MCF 10A (cell line): ENCODE measurements at regions not wholly inside any gene's neighbourhood (a gene's known extent, or its start where the extent isn't known, plus 50 kb on each side); places are given as distances from the start of the nearest gene placed in this dataset.
A peak's percentile ranks its signal among the peaks of the same experiment; 100 is the strongest.

ENCODE experiments used
- BruUV-seq: library from RNA; stranded (reverse); fragments of 400-500 nt; replicated peaks from 2 replicates; lab custom pipeline; 2021; lab: Mats Ljungman, UMichigan
- CTCF ChIA-PET: fragments of 300-600 bp; sonication (Branson Sonifier 250); formaldehyde crosslinking; extraction: SDS; loops from one replicate; lab custom pipeline; 2021; ENCODE audit warnings: antibody characterized with exemption, inconsistent platforms; lab: Yijun Ruan, JAX
- POLR2A ChIA-PET: fragments of 300-600, 350-650 bp; sonication (Branson Sonifier 250); formaldehyde crosslinking; extraction: SDS; loops from one replicate; lab custom pipeline; 2020; ENCODE audit warnings: antibody characterized with exemption, inconsistent platforms; lab: Yijun Ruan, JAX
- DNase-seq: peaks from one replicate; pipeline ENCODE4 v3.0.0-alpha.2; 2018; ENCODE audit not compliant: unreplicated experiment
- H3K27ac Mint-ChIP-seq: one replicate; pipeline ENCODE4 v1.8.0; 2022; ENCODE audit warnings: mild to moderate bottlenecking, low read depth, mixed read lengths; ENCODE audit not compliant: unreplicated experiment
- H3K27me3 Mint-ChIP-seq: one replicate; pipeline ENCODE4 v1.8.0; 2022; ENCODE audit warnings: mixed read lengths; ENCODE audit not compliant: insufficient read depth, unreplicated experiment
- H3K36me3 Mint-ChIP-seq: one replicate; pipeline ENCODE4 v1.8.0; 2022; ENCODE audit warnings: mild to moderate bottlenecking, moderate library complexity, mixed read lengths; ENCODE audit not compliant: insufficient read depth, unreplicated experiment
- H3K4me1 Mint-ChIP-seq: one replicate; pipeline ENCODE4 v1.8.0; 2022; ENCODE audit warnings: mixed read lengths; ENCODE audit not compliant: insufficient read depth, unreplicated experiment
- H3K4me3 Mint-ChIP-seq: one replicate; pipeline ENCODE4 v1.8.0; 2022; ENCODE audit warnings: mild to moderate bottlenecking, moderate library complexity, mixed read lengths; ENCODE audit not compliant: unreplicated experiment
- H3K9me3 Mint-ChIP-seq: one replicate; pipeline ENCODE4 v1.8.0; 2022; ENCODE audit warnings: mixed read lengths; ENCODE audit not compliant: unreplicated experiment
- intact Hi-C: fragments of 100-400 bp; cut with micrococcal nuclease; formaldehyde crosslinking; loops from 2 replicates; pipeline ENCODE4 v1.14.1; 2022
- TF ChIP-seq, protein P1 (sequence below): fragments of 200-600 bp; IDR thresholded peaks from one replicate; pipeline ENCODE4 v1.8.0; 2022; ENCODE audit warnings: antibody characterized with exemption, mild to moderate bottlenecking; ENCODE audit not compliant: unreplicated experiment

DNA sequence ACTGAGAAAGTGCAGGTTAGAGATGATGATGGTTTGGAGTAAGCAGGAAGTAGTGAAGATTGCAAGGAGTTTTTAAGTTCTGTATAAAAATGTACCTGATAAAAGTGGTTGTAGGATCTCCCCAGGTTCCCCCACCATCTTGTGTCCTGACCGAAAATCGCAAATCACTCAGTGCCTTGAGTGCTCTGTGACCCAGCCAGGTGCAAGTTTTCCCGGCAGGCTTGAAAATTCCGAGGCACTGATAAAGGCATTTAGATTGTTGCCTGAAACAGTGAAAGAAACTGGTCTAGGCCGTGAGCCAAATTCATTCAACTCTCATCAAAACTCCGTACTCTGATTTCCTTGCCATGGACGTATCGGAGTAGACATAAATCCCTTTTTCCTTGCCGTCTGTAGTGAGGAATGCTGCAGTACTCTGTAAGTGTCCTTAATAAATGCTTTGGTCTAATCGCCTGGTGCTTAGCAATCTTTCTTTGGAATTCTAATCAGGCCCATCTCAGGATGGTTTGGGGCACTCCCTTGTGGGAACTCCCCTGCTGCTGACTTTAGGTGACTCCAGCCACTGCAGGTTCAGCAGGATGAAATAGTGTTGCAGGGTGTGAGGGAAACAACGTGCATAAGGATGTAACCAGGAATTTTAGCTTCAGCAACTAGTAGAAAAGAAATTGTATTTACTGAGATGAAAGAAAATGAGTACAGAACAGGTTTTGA lies 1199.8 kb upstream of the MAP3K7 start:
- no peaks in the 10 kb centered on the region for H3K4me1 Mint-ChIP-seq
- H3K27me3 Mint-ChIP-seq, result no peaks in the 10 kb centered on the region
- ChIA-PET CTCF (interaction anchor here (0.6 kb wide), 1 partner anchor 433 kb away, joined by 3 read pairs; no protein-coding TSS in a partner anchor), POLR2A (no interaction called here)
- H3K4me3 Mint-ChIP-seq, result no peak overlapping the region
- H3K27ac Mint-ChIP-seq, result no peak overlapping the region
- H3K36me3 Mint-ChIP-seq, result no peaks in the 10 kb centered on the region
- DNase-seq, result no peak
- TF ChIP-seq, protein P1, sequence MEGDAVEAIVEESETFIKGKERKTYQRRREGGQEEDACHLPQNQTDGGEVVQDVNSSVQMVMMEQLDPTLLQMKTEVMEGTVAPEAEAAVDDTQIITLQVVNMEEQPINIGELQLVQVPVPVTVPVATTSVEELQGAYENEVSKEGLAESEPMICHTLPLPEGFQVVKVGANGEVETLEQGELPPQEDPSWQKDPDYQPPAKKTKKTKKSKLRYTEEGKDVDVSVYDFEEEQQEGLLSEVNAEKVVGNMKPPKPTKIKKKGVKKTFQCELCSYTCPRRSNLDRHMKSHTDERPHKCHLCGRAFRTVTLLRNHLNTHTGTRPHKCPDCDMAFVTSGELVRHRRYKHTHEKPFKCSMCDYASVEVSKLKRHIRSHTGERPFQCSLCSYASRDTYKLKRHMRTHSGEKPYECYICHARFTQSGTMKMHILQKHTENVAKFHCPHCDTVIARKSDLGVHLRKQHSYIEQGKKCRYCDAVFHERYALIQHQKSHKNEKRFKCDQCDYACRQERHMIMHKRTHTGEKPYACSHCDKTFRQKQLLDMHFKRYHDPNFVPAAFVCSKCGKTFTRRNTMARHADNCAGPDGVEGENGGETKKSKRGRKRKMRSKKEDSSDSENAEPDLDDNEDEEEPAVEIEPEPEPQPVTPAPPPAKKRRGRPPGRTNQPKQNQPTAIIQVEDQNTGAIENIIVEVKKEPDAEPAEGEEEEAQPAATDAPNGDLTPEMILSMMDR, result no peak
- intact Hi-C loops, result no loop called here
- no TSS peak for BruUV-seq
- peaks cover 7% of the 10 kb centered on the region for H3K9me3 Mint-ChIP-seq

DNA sequence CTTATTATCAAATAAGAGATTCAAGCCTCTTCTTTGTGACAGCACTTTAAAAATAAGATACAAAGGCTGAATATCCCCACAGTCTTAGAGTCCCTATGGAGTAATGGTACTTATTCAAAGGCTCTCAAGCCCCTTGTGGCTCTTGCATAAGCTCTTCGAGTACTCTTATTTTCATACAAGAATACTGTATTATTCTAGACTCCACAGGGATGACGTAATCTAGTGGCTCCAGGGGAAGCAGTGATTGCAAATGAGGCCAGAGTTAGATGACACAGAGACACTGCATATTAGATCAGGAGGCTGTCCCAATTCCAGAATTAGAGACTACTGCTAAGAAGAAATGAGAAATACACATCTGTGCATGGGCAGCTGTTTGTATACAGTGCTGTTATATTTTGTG lies 1195.9 kb upstream of the MAP3K7 start:
- Mint-ChIP-seq H3K27me3 (no peaks in the 10 kb centered on the region), H3K27ac (no peak overlapping the region), H3K36me3 (no peaks in the 10 kb centered on the region), H3K9me3 (peaks cover 7% of the 10 kb centered on the region), H3K4me3 (no peak overlapping the region), H3K4me1 (no peaks in the 10 kb centered on the region)
- peak; percentile 22 for DNase-seq
- intact Hi-C loops, result no loop called here
- ChIA-PET POLR2A (no interaction called here), CTCF (interaction anchor here (0.6 to 0.9 kb wide), 2 partner anchors 619 to 984 kb away, joined by 3 read pairs; no protein-coding TSS in a partner anchor)
- TF ChIP-seq, protein P1, result no peak
- BruUV-seq, result no TSS peak

DNA sequence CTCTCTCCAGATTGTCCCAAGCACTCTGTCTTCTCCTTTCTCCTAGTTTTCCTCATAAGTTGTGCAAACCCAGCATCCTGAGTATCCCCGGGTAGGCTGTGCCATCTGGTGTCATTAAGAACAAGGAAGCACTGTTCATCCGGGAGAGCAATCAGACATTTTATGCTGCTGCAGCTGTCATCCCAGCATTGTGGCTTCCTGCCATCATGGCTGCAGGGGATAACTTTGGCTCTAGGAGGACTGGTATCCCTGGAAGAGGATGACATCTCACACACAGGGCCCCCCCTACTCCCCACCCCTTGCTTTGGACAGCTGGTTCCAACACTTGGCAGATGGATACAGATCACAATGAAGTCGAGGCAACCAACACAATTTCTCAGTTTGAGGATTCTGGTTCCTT lies 1195.1 kb upstream of the MAP3K7 start:
- H3K27me3 Mint-ChIP-seq, result no peaks in the 10 kb centered on the region
- peaks cover 7% of the 10 kb centered on the region for H3K9me3 Mint-ChIP-seq
- no peak overlapping the region for H3K27ac Mint-ChIP-seq
- no peaks in the 10 kb centered on the region for H3K4me1 Mint-ChIP-seq
- no peak overlapping the region for H3K4me3 Mint-ChIP-seq
- no peaks in the 10 kb centered on the region for H3K36me3 Mint-ChIP-seq
- TF ChIP-seq, protein P1, result no peak
- ChIA-PET CTCF (no interaction called here), POLR2A (no interaction called here)
- intact Hi-C loops, result no loop called here
- no TSS peak for BruUV-seq
- DNase-seq, result peak; percentile 11

DNA sequence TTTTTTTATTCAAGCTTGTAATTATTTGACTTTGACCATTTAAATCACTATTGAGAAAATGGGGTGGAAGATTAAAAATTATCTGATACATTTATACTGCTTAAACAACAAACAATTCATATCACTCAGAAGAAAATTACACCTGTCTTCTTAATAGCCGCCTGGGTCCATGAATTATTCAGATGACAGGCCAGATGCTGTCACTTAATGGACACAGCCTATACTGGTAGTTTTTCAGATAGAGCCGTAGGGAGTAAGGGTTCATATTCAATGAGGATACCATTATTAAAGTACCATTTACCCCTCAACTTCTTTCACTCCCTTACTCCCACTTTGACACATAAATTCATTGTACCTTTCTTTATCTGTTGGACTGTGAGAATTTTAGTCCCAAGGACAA lies 1193.4 kb upstream of the MAP3K7 start:
- no peak for DNase-seq
- Mint-ChIP-seq H3K4me3 (no peak overlapping the region), H3K36me3 (no peaks in the 10 kb centered on the region), H3K9me3 (no peaks in the 10 kb centered on the region), H3K27ac (no peak overlapping the region), H3K27me3 (no peaks in the 10 kb centered on the region), H3K4me1 (no peaks in the 10 kb centered on the region)
- ChIA-PET CTCF (no interaction called here), POLR2A (interaction anchor here (0.6 kb wide), 1 partner anchor 29 kb away, joined by 3 read pairs; no protein-coding TSS in a partner anchor)
- BruUV-seq, result no TSS peak
- intact Hi-C loops, result no loop called here
- TF ChIP-seq, protein P1, result no peak
